DLD1 (cell line): ENCODE measurements at regions not wholly inside any gene's neighbourhood (a gene's known extent, or its start where the extent isn't known, plus 50 kb on each side); places are given as distances from the start of the nearest gene placed in this dataset.
"Not testable (repeated sequence)": the region's sequence is repeated elsewhere in the genome, so short reads cannot be mapped to it uniquely, and the experiment has no call there.

Source experiments
- in situ Hi-C: cut with HindIII; loops from 2 replicates; pipeline ENCODE4 v1.10.0; 2017; ENCODE audit warnings: low sequenced_read_pairs

DNA sequence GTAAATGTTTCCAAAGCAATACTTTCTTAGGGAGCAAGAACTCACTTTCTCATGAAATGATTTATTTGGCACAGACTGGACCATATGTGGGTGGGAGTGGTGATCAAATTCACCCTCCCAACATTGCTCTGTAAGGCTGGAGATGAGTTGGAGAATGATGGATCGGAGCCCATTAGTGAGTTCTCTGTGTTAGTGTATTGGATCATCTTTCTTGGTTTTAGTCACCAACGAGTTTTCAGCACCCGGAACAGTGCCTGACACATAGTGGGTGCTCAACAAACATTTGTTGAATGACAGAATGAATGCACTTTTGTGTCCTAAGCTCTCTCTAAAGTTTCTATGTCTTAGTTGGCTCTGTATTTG is 104.5 kb upstream of the FAM20A start:
- in situ Hi-C loops: no loop called here

DNA sequence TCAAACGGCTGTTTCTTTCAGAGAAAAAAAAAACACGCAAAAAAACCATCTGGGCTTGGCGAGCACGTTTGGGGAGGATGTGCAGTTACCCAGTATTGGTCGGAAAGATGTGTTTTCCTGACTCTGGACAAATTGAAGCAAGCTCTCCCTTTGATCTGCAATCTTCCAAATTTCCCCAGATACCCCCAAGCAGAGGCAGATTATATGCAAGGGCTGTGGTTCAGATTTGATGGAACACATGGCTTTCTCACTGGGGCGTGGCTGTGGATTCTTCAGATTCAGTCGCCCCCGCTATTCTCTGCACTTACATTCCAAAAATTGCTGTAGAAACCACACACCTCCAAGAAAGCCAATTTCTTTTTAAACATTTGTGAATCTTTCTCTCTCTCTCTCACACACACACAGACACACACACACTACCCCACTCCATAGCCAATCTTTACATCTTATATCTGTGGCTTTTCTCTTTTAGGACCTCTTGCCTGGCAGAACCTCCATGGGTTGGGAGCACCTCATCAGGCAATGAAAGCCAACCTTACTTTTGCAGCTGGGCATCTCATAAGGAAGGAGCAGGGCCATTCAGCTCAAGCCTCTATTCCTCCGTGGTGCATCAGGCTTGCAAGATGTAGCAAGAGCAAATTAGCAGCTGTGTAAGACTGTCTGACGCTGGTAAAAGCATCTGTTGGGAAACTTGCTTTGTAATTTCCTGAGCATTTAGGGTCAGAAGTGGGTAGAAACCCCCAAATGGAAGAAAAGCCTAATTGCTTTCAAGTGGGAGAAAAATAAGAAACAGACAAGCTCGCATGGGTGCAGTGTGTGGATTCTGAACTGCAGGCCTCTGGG is 103.9 kb upstream of the FAM20A start:
- in situ Hi-C loops: no loop called here

DNA sequence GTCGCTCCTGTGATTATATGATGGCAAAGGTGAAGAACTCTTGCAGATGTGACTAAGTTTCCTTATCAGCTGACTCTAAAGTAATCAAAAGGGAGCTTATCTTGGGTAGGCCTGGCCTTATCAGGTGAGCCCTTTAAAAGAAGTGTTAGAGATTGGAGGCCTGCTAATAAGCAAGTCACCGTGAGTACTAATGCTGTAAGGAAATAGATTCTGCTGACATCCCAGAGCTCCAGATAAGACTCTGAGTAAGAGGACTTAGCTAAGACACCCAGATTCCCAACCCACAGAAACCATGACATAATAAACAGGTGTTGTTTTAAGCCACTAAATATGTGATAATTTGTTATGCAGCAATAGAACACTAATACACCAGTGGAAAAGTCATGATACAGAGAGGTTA is 99.9 kb upstream of the FAM20A start:
- in situ Hi-C loops: no loop called here

DNA sequence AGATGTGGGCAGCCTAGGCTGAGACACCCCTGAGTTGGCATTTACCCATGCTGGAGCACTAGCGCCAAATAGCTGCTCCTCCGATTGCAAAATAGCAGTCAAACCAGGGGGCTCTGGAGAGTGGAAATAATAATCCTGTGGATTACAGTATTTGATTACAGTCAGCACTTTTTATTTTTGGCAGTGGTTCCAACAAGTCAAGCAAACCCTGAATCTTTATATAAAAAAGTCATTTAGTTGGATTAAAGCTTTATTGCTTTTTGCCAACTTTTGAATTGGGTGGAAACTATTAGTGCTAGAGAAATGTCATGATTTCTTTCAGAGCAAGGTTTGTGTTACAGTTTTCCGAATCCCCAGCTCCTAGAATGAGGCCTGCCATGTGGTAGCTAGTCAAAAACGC is 99.3 kb upstream of the FAM20A start:
- in situ Hi-C loops: no loop called here

DNA sequence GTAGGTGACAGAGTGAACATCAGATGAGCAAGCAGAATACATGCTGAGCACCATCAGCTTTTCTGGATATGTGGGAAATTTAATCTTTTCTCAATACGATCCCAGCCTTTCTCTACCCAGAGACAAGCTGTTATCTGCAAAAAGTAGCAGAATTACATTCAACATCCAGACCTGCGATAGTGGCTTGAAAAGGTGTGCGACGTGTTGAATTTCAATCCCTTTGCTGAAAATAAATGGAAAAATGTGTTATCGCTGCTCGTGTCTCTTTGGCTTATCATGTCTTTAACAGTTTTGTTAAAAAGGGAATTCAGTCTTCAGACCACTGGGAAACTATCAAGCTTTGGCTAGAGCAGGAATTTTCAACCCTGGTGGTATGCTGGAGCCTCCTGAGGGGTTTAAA is 98.8 kb upstream of the FAM20A start:
- in situ Hi-C loops: no loop called here

DNA sequence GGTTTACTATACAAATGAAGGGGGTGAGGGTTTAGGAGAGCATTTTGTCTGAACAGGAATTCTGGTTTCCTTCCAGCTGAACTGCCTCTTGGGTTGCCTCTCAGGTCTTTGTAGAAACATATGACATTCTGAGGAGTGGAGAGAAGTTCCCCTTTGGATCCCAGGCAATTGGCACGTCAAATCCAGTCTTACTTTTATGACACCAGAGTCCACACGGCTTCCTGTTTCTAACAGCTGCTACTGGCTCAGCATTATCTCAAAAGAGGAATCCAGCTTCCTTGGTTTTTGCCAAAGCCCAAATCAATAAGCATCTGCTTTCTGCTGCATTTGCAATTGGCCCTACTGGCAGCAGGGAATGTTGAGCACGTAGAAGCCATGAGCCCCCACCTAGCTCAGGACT is 97.6 kb upstream of the FAM20A start:
- in situ Hi-C loops: no loop called here

DNA sequence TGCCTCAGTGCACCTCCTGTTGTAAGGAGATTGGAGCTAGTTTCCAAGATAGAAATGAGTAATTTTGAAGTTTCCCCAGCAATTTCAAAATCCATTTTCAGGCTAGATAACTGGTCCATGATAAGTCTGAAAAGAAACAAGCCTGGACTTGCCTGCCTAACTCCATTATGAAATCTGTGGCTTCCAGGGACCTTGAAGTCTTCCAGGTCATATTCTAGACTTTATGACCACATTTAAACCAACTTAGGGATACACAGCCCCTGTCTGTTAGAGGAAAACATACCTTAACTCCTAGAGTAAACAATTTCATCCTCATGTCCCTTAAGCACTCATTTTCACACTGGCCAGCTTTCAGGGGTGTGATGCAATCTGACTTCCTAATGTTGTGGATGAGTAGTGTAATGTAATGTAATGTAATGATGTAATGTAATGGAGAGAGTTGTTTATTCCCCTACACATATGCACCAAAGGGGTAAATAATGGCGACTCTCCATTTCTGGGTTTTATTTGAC is 96.7 kb upstream of the FAM20A start:
- in situ Hi-C loops: no loop called here

DNA sequence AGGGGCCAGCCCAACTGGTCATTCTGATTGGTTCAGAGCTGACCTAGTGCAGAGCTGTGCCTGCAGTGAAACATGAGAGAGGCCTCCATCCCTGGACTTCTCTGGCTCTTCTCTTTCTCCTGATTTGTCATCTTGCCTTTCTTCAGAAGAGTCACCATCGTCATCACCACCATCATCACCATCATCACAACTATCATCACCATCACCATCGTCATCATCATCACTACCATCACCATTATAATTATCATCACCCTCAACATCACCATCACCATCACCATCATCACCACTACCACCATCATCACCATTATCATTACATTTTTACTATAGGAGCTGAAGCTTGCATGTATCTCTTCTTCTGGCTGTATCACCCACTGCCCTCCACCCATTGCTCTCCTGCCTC is 94.5 kb upstream of the FAM20A start:
- in situ Hi-C loops: no loop called here

DNA sequence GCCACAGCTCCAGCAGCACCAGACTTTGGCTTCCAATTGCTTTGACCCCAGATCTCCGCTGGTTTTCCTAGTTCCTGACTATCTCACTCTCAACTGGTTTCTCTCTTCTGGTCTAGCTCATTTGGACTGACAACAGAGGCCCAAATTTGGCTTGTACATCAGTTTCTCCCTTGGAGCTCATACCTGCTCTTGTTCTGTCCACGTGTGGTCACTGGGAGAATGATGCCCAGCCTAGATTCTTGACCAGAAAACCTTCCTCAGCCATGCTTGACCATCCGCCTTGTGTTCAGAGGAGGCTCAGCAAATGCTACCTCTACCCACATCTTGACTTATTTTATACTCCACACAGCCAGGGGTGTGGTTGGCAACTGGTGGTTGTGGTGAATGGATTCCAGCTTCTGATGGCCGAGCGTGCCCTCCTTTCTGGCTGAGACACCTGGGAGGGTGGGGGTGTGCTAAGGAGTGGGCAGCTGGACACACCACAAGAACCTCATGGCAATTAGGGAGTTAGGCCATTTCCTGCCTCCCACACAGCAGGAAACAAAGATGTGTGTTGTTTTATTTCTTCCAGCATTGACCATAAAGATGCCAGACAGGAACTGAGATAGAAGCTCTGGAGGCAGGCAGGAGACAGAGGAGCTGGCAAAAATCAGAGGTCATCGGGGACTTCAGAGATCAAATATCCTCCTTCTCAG is 93.8 kb upstream of the FAM20A start:
- in situ Hi-C loops: no loop called here

DNA sequence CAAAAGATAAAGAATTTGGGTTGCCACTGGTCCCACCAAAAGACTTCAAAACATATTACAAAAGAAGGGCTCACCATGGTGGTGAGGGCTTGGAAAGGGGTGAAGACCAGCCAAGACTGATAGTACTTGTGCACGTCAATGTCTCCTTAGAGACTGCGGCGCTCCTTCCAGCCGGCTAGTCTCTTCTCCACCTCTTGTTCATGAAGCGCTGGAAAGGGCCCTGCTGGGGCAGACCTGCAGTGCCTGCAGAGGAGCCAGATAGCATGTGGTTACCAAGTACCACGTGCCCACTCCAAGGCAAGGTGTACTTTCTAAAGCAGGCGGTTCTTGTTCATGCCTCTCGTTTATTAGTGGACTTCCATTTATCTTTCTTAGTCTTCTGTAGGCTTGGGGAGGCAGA is 92.7 kb upstream of the FAM20A start:
- in situ Hi-C loops: no loop called here

DNA sequence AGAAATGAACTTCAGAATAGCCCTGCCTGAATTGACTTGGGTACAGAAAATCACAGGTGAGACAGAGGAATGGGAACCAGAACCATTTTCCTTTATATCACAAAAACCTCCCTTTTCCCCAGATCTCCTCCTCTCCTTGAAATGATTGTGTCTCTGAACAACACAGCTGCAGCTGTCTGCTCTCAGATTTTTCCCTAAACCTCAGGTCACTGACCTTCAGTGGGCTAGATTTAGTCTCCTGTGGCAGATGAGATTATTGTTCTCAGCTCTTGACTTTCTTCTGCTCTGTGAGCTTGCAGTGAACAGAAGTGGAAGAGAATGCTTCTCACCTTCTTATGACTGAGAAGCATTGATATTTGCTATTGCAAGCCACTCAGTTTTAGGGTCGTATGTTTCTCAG is 92.3 kb upstream of the FAM20A start:
- in situ Hi-C loops: no loop called here

DNA sequence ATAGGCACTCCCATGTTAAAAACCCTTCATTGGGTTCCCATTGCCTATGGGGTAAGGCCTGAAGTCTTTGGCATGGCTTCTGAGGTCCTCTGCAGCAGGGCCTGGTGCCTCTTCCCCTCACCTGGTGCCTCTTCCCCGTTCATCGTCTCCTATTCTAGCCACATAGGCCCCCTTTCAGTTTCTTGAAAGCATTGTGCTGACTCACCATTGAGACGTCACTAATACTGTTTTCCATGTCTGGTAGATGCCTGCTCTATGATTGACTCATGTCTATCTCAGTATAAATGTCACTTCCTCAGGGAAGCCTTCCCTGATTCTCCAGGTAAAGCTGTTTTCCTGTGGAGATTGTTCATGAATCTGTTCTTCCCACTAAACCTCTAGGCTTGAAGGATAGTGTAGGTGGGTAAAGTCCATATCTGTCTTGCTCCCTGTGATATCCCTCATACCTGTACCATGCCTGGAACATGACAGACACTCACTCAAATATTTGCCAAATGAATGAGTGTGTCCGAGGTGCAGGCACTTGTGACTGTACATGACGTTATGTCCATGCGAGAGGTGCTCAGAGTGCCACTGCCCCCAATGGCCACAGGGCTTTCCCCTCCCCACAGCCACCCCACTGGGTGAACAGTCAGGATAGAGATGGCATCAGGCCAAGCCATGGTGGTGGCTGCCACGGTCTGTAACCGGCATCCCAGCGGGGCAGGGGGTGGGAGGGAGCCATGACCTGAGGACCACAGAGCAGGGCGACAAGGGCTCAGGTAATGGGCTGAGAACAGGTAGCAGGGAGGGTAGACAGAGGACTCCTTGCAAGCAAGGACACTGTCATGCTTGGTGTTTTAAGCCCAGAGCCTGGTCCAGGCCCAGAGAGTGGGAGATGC is 85.2 kb upstream of the FAM20A start:
- in situ Hi-C loops: no loop called here

DNA sequence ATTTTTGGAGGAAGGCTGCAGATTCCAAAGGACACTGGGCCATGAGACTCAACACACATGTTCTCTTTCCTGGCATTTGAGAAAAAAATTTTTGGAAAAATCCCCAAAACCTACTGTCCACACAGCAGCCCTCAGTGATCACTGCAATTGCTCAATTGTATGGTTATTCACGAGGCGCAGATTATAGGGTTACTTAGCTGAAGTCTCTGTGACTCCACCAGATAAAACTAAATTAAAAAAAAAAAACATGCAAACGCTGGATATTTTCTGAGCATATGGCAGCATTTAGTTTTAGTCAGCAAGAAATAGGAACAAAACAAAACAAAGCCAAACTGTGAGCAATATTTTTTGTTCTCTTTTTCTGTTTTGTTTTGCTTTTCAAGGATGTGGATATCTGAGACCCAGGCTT is 83.8 kb upstream of the FAM20A start:
- in situ Hi-C loops: no loop called here

DNA sequence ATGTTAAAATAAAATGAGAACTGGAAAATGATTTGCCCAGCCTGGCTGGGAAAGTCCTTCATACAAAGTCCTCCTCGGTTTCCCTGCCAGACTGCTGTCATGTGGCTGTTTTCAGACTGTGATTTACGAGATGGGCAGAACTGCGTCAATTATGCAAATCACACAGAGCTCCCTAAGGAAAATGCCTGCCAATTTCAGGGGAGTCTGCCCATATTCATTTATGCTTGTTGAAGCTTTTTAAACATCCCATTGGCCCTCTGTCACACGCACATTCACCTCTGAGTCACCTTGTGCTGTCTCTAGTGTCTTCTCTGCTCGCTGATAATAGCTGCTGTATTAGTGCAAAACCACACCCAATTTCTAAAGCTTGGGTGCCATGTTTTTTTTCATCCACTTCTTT is 81.7 kb upstream of the FAM20A start:
- in situ Hi-C loops: no loop called here

DNA sequence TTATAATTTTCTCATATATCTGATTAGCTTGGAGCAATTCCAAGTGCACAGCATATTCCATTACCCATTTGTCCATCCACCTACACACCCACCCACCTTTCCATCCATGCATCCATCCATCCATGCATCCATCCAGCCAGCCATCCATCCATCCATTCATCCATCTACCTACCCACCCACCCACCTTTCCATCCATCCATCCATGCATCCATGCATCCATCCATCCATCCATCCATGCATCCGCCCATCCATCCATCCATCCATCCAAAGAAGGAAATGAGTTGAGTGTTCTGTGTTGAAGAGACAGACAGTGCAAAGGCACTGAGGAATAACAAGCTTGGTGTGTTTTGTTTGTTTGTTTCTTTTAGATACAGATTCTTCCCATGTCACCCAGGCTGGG is 78.7 kb upstream of the FAM20A start:
- in situ Hi-C loops: no loop called here

DNA sequence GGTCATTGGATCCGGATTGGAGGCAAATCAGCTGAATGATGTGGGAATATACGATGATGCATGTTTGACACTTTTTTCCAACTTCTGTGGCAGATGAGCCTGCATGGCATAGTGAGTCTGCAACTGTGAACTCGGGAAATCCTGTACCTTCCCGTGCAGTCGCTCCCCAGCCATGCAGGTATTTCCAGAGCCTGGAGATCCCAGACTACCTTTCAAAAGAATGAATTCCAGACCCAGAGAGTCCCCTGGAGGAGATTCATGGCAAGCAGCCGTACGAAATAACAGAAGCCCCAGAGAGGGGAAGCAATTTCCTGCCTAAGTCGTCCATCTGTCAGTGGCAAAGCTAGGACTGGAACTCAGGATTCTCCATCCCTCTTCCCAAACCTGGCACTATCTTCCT is 75.7 kb upstream of the FAM20A start:
- in situ Hi-C loops: no loop called here

DNA sequence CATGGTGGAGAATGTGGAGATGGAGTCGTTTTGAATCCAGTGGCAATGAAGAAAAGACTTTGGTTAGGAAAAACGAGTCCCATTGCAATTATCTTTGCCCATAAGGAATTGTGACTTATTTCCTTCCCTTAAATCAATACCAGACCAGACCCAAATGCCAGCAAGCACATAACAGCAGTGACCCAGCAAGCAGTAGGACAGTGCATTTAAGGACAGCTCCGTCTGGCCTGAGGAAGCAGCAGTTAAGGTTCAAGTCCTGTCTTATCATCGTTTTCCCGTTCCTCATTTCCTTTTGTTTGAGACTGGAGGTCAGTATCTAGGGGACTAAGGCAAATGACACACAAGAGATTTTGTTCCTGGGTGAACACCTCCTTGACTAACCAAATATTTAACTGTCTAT is 74.6 kb upstream of the FAM20A start:
- in situ Hi-C loops: no loop called here

DNA sequence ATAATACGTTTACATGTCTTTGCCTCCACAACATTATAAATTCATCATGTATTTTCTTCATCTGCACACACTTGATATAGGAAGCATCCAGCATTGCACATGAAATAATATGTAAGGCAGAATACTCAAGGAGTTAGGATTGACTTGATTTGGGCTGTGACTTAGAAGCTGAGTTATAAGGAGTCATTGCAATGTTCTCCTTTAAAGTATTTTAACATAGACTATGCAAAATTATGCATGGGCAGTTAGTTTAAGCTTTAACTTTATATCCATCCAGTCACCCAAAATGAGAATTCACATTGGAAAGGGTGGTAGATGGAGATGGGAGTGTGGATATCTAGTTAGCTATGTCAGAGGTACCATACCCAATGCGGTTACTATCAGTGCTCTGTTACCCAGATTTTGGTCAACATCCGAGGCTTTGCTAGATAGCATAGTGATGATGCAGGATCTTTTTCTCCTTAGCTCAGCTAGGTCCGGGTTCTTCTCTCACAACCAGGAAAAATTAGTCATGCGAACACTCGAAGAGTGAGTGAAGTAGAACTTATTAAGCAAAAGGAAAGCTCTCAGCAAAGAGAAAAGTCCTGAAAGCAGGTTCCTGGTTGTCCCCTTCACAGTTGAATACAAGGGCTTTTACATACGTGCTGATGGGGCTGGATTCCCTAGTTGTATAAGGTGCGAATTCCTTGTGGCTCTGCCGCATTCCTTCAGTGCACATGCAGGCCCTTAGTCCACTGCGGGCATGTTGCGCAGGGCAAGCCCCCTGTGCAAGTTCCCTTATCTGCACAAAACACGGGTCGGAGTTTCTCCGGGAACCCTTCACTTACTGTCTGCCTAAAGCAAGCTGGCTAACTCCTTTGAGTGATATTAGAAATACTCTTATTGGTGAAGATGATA is 73.1 kb upstream of the FAM20A start:
- in situ Hi-C loops: loop anchor here (5.0 kb wide), 1 partner anchor 47 kb away; no protein-coding TSS in a partner anchor

DNA sequence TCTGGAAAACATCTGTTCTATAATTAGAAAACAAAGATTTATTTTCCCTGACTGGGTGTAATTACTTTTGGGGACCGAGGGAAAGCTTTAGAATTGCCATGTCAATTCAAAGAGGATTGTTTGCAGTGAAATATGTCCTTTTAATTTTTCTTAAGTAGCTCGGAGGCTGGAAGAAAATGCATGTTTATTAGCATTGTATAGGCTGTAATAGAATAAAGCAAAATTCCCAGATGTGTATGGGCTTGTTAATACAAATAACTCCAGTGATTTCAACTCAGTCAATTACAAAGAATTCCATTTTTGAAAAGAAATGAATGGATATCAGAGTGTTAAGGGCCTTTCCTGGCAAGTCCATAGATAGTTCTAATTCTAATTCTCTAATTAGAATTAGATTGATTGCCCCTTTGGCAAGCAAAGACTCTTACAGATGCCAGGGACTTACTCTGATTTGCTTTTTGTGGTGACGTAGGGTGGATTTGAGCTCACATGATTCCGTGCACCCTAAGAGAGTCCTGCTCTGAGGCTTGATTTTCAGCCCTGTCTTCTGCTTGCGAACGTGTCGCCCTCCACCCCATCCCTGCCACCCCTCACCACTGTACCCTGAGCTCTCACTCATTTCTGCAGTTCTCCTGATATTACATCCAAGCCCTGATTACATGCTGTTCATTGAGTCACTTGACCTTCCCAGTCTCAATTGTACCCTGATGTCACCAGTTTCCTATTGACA is 70.0 kb upstream of the FAM20A start:
- in situ Hi-C loops: loop anchor here (5.0 kb wide), 1 partner anchor 44 kb away; no protein-coding TSS in a partner anchor

DNA sequence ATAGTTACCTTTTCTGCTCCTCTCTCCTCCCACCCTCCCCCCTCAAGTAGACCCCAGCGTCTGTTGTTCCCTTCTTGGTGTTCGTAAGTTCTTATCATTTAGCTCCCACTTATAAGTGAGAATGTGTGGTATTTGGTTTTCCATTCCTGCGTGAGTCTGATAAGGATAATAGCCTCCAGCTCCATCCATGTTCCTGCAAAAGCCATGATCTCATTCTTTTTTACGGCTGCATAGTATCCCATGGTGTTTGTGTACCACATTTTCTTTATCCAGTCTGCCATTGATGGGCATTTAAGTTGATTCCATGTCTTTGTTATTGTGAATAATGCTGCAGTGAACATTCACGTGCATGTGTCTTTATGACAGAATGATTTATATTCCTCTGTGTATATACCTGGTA is 65.3 kb upstream of the FAM20A start:
- in situ Hi-C loops: not testable (repeated sequence)
